ENCODE measurements at regions not wholly inside any gene's neighbourhood (a gene's known extent, or its start where the extent isn't known, plus 50 kb on each side); places are given as distances from the start of the nearest gene placed in this dataset.

GRCh38 chr10:52992567-52992966 is 220.0 kb upstream of the MBL2 start:
- Mint-ChIP-seq H3K27ac (no peak overlapping the region), H3K27me3 (ENCODE audit: insufficient read depth) (no peaks in the 10 kb centered on the region), H3K4me1 (no peaks in the 10 kb centered on the region), H3K36me3 (ENCODE audit: low read depth) (peaks cover 5% of the 10 kb centered on the region), H3K4me3 (no peak overlapping the region), H3K9me3 (peaks cover 11% of the 10 kb centered on the region)
- DNase-seq, result no peak
- Histone ChIP-seq H3K9ac (ENCODE audit: extremely low read depth, low read length, poor library complexity, severe bottlenecking) (no peak overlapping the region), H3K27ac (ENCODE audit: low read depth, low read length) (no peak overlapping the region), H3K4me1 (ENCODE audit: control insufficient read depth, insufficient read depth, low read length) (no peaks in the 10 kb centered on the region), H3K27me3 (ENCODE audit: control insufficient read depth, insufficient read depth, low read length, poor library complexity, severe bottlenecking) (no peaks in the 10 kb centered on the region), H3K9me3 (ENCODE audit: control insufficient read depth, low read length) (no peaks in the 10 kb centered on the region), H3K4me3 (ENCODE audit: low read length) (no peak overlapping the region), H3K36me3 (ENCODE audit: control insufficient read depth, insufficient read depth, low read length) (no peaks in the 10 kb centered on the region)
- no peak for TF ChIP-seq CTCF (conservative IDR thresholded peaks at IDR 0.05)
- WGBS, 2 experiments (ENCODE audit: insufficient coverage in 1 of 2, insufficient read length in 1 of 2), result 90% methylated on average over 1 of the region's 1 CpG; no CpG with 5 or more reads in 1 of the 2 experiments

DNA sequence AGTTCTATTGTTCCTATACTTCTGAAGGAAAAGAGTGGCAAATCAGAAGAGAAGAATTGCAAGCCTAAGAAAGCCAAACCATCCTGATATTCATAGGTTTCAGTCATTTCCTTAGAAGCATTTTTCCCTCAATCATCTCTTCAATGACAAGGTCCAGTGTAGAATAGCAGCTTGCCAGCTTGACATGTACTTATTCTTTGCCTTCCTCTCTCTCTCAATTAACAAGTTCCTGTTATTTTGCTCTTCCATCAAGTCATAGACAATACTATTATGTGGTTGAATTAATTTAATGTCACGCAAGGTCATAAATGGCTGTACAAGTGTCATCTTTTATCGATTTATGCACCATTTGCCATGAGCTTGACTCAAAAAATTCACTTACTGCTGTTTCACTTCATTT is 216.3 kb upstream of the MBL2 start:
- Histone ChIP-seq H3K27ac (ENCODE audit: low read depth, low read length) (no peak overlapping the region), H3K27me3 (ENCODE audit: control insufficient read depth, insufficient read depth, low read length, poor library complexity, severe bottlenecking) (no peaks in the 10 kb centered on the region), H3K9ac (ENCODE audit: extremely low read depth, low read length, poor library complexity, severe bottlenecking) (no peak overlapping the region), H3K9me3 (ENCODE audit: control insufficient read depth, low read length) (no peaks in the 10 kb centered on the region), H3K36me3 (ENCODE audit: control insufficient read depth, insufficient read depth, low read length) (no peaks in the 10 kb centered on the region), H3K4me3 (ENCODE audit: low read length) (no peak overlapping the region), H3K4me1 (ENCODE audit: control insufficient read depth, insufficient read depth, low read length) (no peaks in the 10 kb centered on the region)
- WGBS, 2 experiments (ENCODE audit: insufficient coverage in 1 of 2, insufficient read length in 1 of 2), result 92 to 100% methylated on average over 1 to 2 of the region's 2 CpGs
- Mint-ChIP-seq H3K9me3 (no peaks in the 10 kb centered on the region), H3K4me1 (no peaks in the 10 kb centered on the region), H3K27me3 (ENCODE audit: insufficient read depth) (no peaks in the 10 kb centered on the region), H3K27ac (no peak overlapping the region), H3K36me3 (ENCODE audit: low read depth) (no peaks in the 10 kb centered on the region), H3K4me3 (no peak overlapping the region)
- no peak for DNase-seq
- TF ChIP-seq CTCF (conservative IDR thresholded peaks at IDR 0.05), result no peak

- no peak for TF ChIP-seq CTCF (conservative IDR thresholded peaks at IDR 0.05)
- DNase-seq, result no peak
- Mint-ChIP-seq H3K27ac (no peak overlapping the region), H3K36me3 (ENCODE audit: low read depth) (no peaks in the 10 kb centered on the region), H3K9me3 (no peaks in the 10 kb centered on the region), H3K4me1 (no peaks in the 10 kb centered on the region), H3K27me3 (ENCODE audit: insufficient read depth) (no peaks in the 10 kb centered on the region), H3K4me3 (no peak overlapping the region)
- Histone ChIP-seq H3K27ac (ENCODE audit: low read depth, low read length) (no peak overlapping the region), H3K27me3 (ENCODE audit: control insufficient read depth, insufficient read depth, low read length, poor library complexity, severe bottlenecking) (no peaks in the 10 kb centered on the region), H3K4me1 (ENCODE audit: control insufficient read depth, insufficient read depth, low read length) (no peaks in the 10 kb centered on the region), H3K36me3 (ENCODE audit: control insufficient read depth, insufficient read depth, low read length) (no peaks in the 10 kb centered on the region), H3K9ac (ENCODE audit: extremely low read depth, low read length, poor library complexity, severe bottlenecking) (no peak overlapping the region), H3K9me3 (ENCODE audit: control insufficient read depth, low read length) (no peaks in the 10 kb centered on the region), H3K4me3 (ENCODE audit: low read length) (no peak overlapping the region)
- 90% methylated on average over 2 of the region's 2 CpGs; no CpG with 5 or more reads in 1 of the 2 experiments for WGBS, 2 experiments (ENCODE audit: insufficient coverage in 1 of 2, insufficient read length in 1 of 2)
These were observed 213.5 kb upstream of the MBL2 start for GRCh38 chr10:52986125-52986524.

All from endodermal cell (in vitro differentiated cells).